Natural killer cell (primary cell): ENCODE measurements at regions not wholly inside any gene's neighbourhood (a gene's known extent, or its start where the extent isn't known, plus 50 kb on each side); places are given as distances from the start of the nearest gene placed in this dataset.

Experiments
- ATAC-seq, 3 donors: fragments of 150-1000 bp in 2 of 3; fragments of 200-7000 bp in 1 of 3; cut with Tn5 transposase; 1 replicate in 1 of 3; 2 replicates in 2 of 3; pipeline ENCODE4 v1.10.0; 2021; ENCODE audit warnings: mild to moderate bottlenecking in 2 of 3, moderate library complexity in 2 of 3
- DNase-seq, 2 donors: peaks; one replicate each; pipeline versions ENCODE4 v3.0.0 to v3.0.0-alpha.2; 2013 to 2021; ENCODE audit warnings: mixed read lengths in 1 of 2
- H3K27ac ChIP-seq: one replicate; pipeline ENCODE4 v1.5.1; 2013; ENCODE audit warnings: mild to moderate bottlenecking, low read length
- H3K27me3 ChIP-seq: one replicate; pipeline ENCODE4 v1.6.1; 2013; ENCODE audit warnings: low read length; ENCODE audit not compliant: control insufficient read depth, insufficient read depth
- H3K36me3 ChIP-seq: one replicate; pipeline ENCODE4 v1.6.1; 2013; ENCODE audit warnings: low read length; ENCODE audit not compliant: control insufficient read depth, insufficient read depth
- H3K4me1 ChIP-seq: one replicate; pipeline ENCODE4 v1.6.1; 2013; ENCODE audit warnings: low read length; ENCODE audit not compliant: control insufficient read depth, insufficient read depth
- H3K4me3 ChIP-seq: one replicate; pipeline ENCODE4 v1.5.1; 2013; ENCODE audit warnings: low read length
- H3K9me3 ChIP-seq: one replicate; pipeline ENCODE4 v1.6.1; 2013; ENCODE audit warnings: low read length; ENCODE audit not compliant: control insufficient read depth, insufficient read depth
- H3K27ac Mint-ChIP-seq, 2 donors: one replicate each; pipeline ENCODE4 v1.8.0; 2022; ENCODE audit warnings: mild to moderate bottlenecking in 2 of 2, mixed read lengths in 2 of 2, moderate library complexity in 1 of 2
- H3K27me3 Mint-ChIP-seq, 2 donors: one replicate each; pipeline ENCODE4 v1.8.0; 2022; ENCODE audit warnings: low read depth in 2 of 2, mixed read lengths in 2 of 2
- H3K36me3 Mint-ChIP-seq: one replicate; pipeline ENCODE4 v1.8.0; 2022; ENCODE audit warnings: mixed read lengths
- H3K4me1 Mint-ChIP-seq, 2 donors: one replicate each; pipeline ENCODE4 v1.8.0; 2022; ENCODE audit warnings: mixed read lengths in 2 of 2
- H3K4me3 Mint-ChIP-seq: one replicate; pipeline ENCODE4 v1.8.0; 2022; ENCODE audit warnings: mild to moderate bottlenecking, moderate library complexity, mixed read lengths
- H3K9me3 Mint-ChIP-seq, 2 donors: one replicate each; pipeline ENCODE4 v1.8.0; 2022; ENCODE audit warnings: mixed read lengths in 2 of 2
- CTCF ChIP-seq: fragments of 200-600 bp; IDR thresholded peaks from one replicate; pipeline ENCODE4 v1.8.0; 2022; ENCODE audit warnings: antibody characterized with exemption
- WGBS: methylation state at CpG from one replicate; pipeline ENCODE4 v1.1.7; 2013; ENCODE audit warnings: missing lambda C conversion rate; ENCODE audit not compliant: insufficient coverage; 5-methylcytosine and 5-hydroxymethylcytosine counted together
- intact Hi-C: fragments of 100-400 bp; cut with micrococcal nuclease; formaldehyde crosslinking; loops from one replicate; pipeline ENCODE4 v1.14.2; 2022

- intact Hi-C loops = no loop called here
- no peak overlapping the region for H3K27ac ChIP-seq
- ATAC-seq = no peak
- H3K27me3 ChIP-seq = no peaks in the 10 kb centered on the region
- no peak for DNase-seq
- no peaks in the 10 kb centered on the region for H3K36me3 ChIP-seq
- Mint-ChIP-seq H3K9me3 (no peaks in the 10 kb centered on the region), H3K27me3 (peaks cover 7 to 26% of the 10 kb centered on the region in 2 donors), H3K4me3 (no peak overlapping the region), H3K27ac (no peak overlapping the region), H3K4me1 (peaks cover 6 to 9% of the 10 kb centered on the region in 2 donors), H3K36me3 (no peaks in the 10 kb centered on the region)
- H3K4me1 ChIP-seq = no peaks in the 10 kb centered on the region
- WGBS = 80% methylated on average over 1 of the region's 1 CpG
- no peak for TF ChIP-seq CTCF
- no peak overlapping the region for H3K4me3 ChIP-seq
- no peaks in the 10 kb centered on the region for H3K9me3 ChIP-seq
Observed at GRCh38 chr11:81852896-81853295, 880.8 kb downstream of the FAM181B start.

GRCh38 chr11:81840380-81840779 is 893.3 kb downstream of the FAM181B start:
- no peak overlapping the region for H3K27ac ChIP-seq
- Mint-ChIP-seq H3K36me3 (no peaks in the 10 kb centered on the region), H3K9me3 (no peaks in the 10 kb centered on the region), H3K27ac (no peak overlapping the region), H3K4me3 (no peak overlapping the region), H3K27me3 (peaks cover 0 to 10% of the 10 kb centered on the region in 2 donors), H3K4me1 (no peaks in the 10 kb centered on the region)
- no peak for DNase-seq
- H3K4me1 ChIP-seq = no peaks in the 10 kb centered on the region
- no peaks in the 10 kb centered on the region for H3K36me3 ChIP-seq
- TF ChIP-seq CTCF = no peak
- 90% methylated on average over 5 of the region's 5 CpGs for WGBS
- intact Hi-C loops = no loop called here
- H3K4me3 ChIP-seq = no peak overlapping the region
- ATAC-seq = no peak
- no peaks in the 10 kb centered on the region for H3K27me3 ChIP-seq
- no peaks in the 10 kb centered on the region for H3K9me3 ChIP-seq

GRCh38 chr11:81839976-81840375 is 893.7 kb downstream of the FAM181B start:
- Histone ChIP-seq H3K4me1 (no peaks in the 10 kb centered on the region), H3K4me3 (no peak overlapping the region), H3K9me3 (no peaks in the 10 kb centered on the region), H3K27ac (no peak overlapping the region), H3K27me3 (no peaks in the 10 kb centered on the region), H3K36me3 (no peaks in the 10 kb centered on the region)
- no peak for DNase-seq
- no peaks in the 10 kb centered on the region for H3K36me3 Mint-ChIP-seq
- 75% methylated on average over 1 of the region's 1 CpG for WGBS
- H3K4me3 Mint-ChIP-seq = no peak overlapping the region
- peaks cover 0 to 10% of the 10 kb centered on the region in 2 donors for H3K27me3 Mint-ChIP-seq
- intact Hi-C loops = no loop called here
- no peak overlapping the region for H3K27ac Mint-ChIP-seq
- no peak for TF ChIP-seq CTCF
- no peaks in the 10 kb centered on the region for H3K4me1 Mint-ChIP-seq
- H3K9me3 Mint-ChIP-seq = no peaks in the 10 kb centered on the region
- ATAC-seq = no peak

GRCh38 chr11:81839016-81839415 is 894.6 kb downstream of the FAM181B start:
- no peak overlapping the region for H3K4me3 Mint-ChIP-seq
- WGBS = 100% methylated on average over 3 of the region's 3 CpGs

More at GRCh38 chr11:81839016-81839415, 894.6 kb downstream of the FAM181B start:
- ATAC-seq = no peak
- H3K4me1 Mint-ChIP-seq = no peaks in the 10 kb centered on the region
- Histone ChIP-seq H3K36me3 (no peaks in the 10 kb centered on the region), H3K27ac (no peak overlapping the region), H3K4me1 (no peaks in the 10 kb centered on the region), H3K9me3 (no peaks in the 10 kb centered on the region), H3K4me3 (no peak overlapping the region), H3K27me3 (no peaks in the 10 kb centered on the region)
- intact Hi-C loops = no loop called here
- DNase-seq = no peak
- TF ChIP-seq CTCF = no peak
- H3K27ac Mint-ChIP-seq = no peak overlapping the region
- no peaks in the 10 kb centered on the region for H3K36me3 Mint-ChIP-seq
- H3K27me3 Mint-ChIP-seq = peaks cover 0 to 10% of the 10 kb centered on the region in 2 donors
- H3K9me3 Mint-ChIP-seq = peaks cover 0 to 2% of the 10 kb centered on the region in 2 donors
